CD4-positive, alpha-beta T cell treated with Interleukin-10 for 1 hour (primary cell): ENCODE measurements at regions not wholly inside any gene's neighbourhood (a gene's known extent, or its start where the extent isn't known, plus 50 kb on each side); places are given as distances from the start of the nearest gene placed in this dataset.

Source experiments
- DNase-seq: peaks from one replicate; pipeline ENCODE4 v3.0.0-alpha.2; 2020

DNA sequence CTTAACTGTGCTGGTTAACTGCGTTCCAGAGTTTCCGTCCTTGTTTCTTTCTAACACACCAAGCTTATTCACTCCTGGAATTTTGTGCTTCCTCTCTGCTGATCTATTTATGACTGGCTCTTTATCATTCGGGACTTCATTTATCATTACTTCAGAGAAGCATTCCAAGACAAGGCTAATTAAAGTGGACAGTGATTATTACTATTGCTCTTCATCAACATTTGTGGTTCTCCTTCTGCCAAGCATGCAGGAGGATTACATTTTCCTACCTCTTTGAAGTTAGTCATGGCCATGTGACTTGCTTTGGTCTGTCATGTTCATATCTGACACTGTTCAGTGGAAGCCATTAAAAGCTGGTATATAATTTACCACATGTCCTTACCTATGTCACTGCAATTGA is 172.4 kb upstream of the AGR3 start:
- no peak for DNase-seq

DNA sequence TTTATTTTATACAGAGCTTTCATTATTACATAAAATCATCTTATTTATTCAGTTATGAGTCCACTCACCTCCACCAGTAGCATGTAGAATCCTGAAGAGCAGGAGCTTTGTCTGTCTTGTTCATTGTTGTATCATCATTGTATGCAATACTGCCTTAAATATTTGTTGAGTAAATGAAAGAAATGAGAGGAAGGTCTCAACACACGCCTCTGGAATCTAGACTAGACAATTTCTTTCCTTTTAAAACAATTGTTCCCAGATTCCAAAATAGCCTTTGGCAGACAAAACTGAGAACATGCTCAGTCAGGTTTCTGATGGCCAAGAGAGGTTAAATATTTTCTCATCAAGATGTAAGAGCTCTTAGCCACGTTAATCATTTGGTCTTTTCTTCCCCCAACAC is 173.1 kb upstream of the AGR3 start:
- DNase-seq, result no peak

- no peak for DNase-seq
These were observed 173.8 kb upstream of the AGR3 start for GRCh38 chr7:17055596-17055995.

DNA sequence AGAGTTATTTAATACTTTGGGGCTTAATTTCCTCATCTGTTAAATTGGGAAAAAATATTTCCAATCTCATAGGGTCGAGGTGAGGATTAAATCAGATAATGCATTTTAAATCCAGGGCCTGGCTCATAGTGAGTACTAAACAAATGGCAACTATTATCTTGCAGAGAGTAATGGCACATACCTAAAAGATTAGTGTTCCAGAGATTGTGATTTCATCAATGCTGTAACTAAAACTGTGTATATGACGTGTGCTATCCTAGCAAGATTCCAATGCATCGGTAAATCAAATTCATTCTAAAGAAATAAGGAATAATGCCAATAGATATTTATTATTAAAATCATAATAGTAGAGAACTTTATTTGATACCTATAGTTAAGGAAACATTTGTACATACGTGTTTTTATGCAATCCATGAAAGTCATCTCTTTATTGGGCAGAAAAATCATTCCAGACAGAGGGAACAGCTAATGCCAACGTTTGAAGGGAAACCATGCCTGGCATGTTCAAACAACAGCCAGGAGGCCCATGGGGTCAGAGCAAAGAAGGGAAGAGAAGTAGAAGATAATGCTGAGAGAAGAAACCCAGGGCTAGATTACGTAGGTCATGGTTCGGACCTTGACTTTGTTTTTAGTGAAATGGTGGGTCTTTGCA is 174.8 kb upstream of the AGR3 start:
- DNase-seq, result no peak

DNA sequence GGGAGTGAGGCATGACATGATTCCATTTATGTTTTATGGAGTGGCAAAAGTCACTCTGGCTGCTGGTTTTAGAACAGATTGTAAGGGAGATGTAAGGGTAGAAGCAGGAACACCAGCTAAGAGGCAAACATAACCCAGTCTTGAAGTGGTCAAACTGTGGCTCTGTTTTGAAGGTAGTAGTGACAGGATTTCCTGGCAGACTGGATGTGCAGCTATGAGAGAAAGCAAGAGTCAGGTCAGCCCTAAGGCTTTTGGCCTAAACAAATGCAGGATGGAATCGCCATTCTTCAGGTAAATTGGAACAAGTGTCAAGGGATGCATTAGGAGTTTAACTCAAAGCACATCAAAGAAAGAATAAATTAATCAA is 175.3 kb upstream of the AGR3 start:
- DNase-seq, result no peak

GRCh38 chr7:17058568-17058967 is 176.8 kb upstream of the AGR3 start:
- DNase-seq, result no peak

GRCh38 chr7:17060051-17060450 is 178.3 kb upstream of the AGR3 start:
- DNase-seq, result no peak

DNA sequence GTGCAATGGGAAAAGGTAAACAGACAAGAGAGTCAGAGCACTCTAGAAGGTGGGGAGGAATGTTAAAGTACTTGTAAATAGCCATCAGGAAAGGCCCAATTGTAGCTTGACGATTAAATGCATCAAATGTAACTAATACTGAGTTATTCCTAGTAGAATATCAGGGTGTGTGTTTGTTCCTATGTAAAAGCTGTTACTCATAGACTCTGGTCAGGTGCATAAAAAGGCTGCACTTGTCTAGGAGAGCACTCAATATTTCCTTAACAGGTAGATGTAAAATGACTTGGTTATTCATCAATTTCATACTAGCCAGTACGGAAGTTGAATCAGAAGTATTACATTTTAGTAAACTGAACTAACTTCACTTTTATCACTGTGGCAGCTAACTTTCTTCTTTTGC is 179.7 kb upstream of the AGR3 start:
- DNase-seq, result no peak

DNA sequence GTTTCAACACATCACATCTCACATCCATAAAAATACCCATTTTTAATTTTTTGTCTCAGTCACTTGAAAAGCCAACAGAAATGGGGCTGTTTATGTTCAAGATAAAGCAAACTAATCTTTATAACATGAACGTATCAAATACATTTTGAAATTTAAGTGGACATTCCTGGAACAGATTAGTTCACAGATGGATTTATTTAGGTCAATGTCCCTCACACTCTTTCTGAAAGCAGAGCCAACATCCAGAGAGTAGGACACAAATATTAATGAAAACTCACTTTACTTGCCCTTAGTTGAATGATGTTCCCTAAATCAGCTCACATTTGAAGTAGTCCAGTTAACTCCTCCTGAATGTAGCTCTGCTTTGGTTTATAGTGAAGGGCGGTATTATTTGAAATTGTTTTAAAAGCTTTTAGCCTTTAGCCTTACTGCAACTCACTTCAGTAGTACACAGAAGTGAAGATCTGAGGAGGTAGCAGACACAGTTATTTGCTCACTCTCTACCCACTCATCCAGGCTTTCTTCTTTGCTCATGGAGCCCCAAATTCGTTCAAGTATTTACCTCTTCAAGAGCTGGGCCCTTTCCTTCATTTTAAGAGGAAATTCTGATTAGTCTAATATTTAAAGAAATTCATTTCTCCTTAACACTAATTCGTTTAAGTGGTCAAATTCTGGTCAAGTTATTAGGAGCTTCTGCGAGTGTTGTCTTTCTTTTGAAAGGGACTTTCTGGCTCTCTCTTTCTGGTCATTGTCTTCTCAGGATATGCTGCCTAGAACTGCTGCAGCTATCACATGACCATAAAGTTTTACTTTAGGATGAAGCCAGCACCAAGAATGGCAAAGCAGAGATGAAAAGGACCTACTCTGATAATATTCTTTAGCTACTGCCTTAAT is 180.6 kb upstream of the AGR3 start:
- no peak for DNase-seq

GRCh38 chr7:17063045-17063383 is 181.2 kb upstream of the AGR3 start:
- peak; percentile 15 for DNase-seq

- DNase-seq, result no peak
These were observed 185.9 kb upstream of the AGR3 start for GRCh38 chr7:17067691-17068090.

DNA sequence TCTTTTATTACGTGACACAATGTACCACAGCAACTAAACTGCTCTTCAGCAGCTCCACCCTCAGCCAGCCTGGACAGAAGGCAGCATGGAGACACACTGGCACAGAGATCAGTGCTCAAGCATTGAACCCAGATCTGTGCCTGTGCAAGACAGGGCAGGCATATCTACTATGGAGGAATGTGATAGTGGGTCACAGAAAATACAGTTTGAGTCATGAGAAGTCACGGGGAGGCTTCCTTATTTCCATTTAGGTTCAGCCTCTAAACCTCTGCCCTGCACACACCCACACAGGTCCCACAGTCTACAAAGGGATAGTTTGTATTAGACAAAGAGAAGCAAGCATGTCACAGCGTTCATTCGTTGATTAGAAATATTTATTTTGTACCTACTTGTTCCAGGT is 187.4 kb upstream of the AGR3 start:
- DNase-seq, result no peak

DNA sequence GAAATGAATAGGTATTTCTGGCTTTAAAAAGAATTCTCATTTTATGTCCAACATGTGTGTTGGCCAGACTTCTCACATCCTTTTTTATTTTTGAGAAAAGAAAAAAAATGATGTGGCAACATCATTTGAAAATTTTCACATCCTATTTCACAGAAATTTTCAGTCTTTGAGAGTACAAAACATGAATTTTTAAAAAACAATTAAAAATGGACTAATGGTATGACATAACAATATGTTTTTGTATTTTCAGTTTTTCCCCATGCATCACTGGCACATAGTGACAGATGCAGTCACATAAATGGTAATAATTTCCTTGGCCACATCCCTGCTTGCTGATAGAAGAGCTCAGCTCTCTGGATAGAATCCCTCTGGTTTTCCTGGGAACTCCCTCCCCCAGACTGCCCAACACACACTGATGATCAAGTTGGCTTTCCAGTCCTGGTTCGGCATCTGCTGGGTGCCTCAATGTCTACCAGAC is 188.5 kb upstream of the AGR3 start:
- no peak for DNase-seq

DNA sequence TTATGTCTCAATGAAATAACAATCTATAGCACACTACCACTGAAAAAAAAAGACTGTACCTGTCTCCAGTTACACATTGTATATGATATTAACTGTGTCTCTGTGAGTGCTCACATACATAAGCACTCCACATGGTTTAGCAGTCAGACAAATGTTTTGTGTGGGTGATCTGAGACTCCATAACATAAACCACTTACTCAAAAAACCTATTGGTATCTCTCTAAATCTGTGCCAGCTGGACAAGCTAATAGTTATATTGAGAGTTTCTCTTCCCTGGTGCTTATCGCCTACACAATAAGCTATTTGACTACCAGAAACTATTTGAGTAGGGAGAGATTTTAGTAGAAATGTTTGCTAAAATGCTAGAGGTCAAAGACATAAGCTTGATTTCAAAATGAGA is 190.1 kb upstream of the AGR3 start:
- DNase-seq, result no peak

- DNase-seq, result no peak
These were observed 193.9 kb upstream of the AGR3 start for GRCh38 chr7:17075601-17076255.

GRCh38 chr7:17078298-17078697 is 196.5 kb upstream of the AGR3 start:
- DNase-seq, result no peak

GRCh38 chr7:17083392-17084165 is 201.8 kb upstream of the AGR3 start:
- no peak for DNase-seq

DNA sequence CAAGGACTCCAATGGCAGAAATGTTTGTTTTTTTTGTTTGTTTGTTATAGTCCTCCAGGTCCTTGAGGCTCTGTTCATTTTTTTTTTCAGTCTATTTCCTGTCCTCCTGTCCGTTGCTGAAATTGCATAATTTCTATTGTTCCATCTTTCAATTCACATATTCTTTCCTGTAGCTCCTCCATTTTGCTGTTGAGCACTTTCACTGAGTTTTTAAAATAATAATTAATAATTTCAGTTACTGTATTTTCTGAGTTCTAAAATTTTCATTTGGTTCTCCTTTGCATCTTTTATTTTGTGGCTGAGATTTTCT is 202.3 kb upstream of the AGR3 start:
- DNase-seq, result no peak

- no peak for DNase-seq
These were observed 203.4 kb upstream of the AGR3 start for GRCh38 chr7:17085186-17085585.

DNA sequence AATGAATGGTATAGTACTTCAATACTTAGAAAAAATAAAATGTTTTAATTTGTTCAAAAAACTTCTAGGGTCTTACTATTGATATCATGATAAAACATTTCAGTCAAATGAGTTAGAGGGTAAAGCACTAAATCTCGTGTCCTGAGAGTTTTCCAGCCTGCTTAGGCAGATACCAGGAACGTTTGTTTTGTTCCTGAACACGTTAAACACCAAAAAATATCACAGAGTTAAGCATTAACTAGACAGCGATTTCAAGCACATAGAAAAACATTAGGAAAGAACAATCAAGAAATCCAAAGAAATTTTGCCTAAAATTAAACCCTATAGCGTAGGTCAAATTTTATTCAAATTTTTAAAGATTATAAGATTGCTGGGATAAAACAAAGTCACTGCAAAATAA is 204.6 kb upstream of the AGR3 start:
- no peak for DNase-seq

GRCh38 chr7:17090751-17091150 is 207.7 kb upstream of the AHR start:
- DNase-seq, result no peak

DNA sequence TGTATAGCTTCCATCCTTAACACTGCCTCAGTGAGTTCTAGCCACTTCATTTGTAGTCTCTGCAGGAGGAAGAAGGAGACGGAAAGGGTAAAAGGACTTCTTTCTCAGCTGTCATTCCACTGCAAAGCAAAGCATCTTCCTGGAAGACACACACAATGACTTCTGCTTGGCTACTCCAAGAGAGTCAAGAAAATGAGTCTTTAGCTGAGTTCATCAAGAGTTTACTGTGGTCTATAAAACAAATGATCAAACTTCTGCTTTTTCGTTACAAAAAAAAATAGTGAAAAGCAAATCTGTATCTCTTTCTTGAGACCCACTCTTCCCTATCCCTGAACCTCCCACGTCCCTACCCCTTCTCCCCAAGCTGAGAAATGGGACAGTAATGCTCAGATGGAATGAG is 205.0 kb upstream of the AHR start:
- DNase-seq, result no peak

GRCh38 chr7:17094963-17095574 is 203.4 kb upstream of the AHR start:
- no peak for DNase-seq
